HepG2 (cell line): ENCODE measurements at regions not wholly inside any gene's neighbourhood (a gene's known extent, or its start where the extent isn't known, plus 50 kb on each side); places are given as distances from the start of the nearest gene placed in this dataset.

Experiments used
- ATAC-seq: fragments of 200-7000 bp; cut with Tn5 transposase; 3 replicates; pipeline ENCODE4 v1.9.1; 2020; ENCODE audit warnings: mild to moderate bottlenecking, moderate library complexity
- BruUV-seq: library from RNA; stranded (reverse); fragments of 400-500 nt; replicated peaks from 2 replicates; lab custom pipeline; 2021; lab: Mats Ljungman, UMichigan
- CTCF ChIA-PET: fragments of 300-600 bp; formaldehyde crosslinking; extraction: SDS; loops from one replicate; lab custom pipeline; 2021; ENCODE audit warnings: low total read pairs, inconsistent platforms, low intra/inter-chr PET ratio; lab: Yijun Ruan, JAX
- POLR2A ChIA-PET: fragments of 350-600 bp; sonication (Branson Sonifier 250); formaldehyde crosslinking; loops from one replicate; lab custom pipeline; 2020; ENCODE audit warnings: antibody characterized with exemption, inconsistent platforms; lab: Yijun Ruan, JAX
- DNase-seq: peaks from one replicate; pipeline ENCODE4 v3.0.0-alpha.2; 2015; ENCODE audit warnings: low spot score
- FAIRE-seq: peaks from 3 replicates; lab custom pipeline; 2011; peaks lifted over from hg19 to GRCh38; lab: Jason Lieb, UNC
- H2AFZ ChIP-seq: one replicate; pipeline ENCODE4 v1.6.1; 2011; ENCODE audit warnings: low read length, inconsistent platforms
- H3K27ac ChIP-seq: fragments of 300-600 bp; 3 replicates; pipeline ENCODE4 v1.8.0; 2011; ENCODE audit warnings: mixed run types, mild to moderate bottlenecking, mixed read lengths, low read length, inconsistent platforms; ENCODE audit not compliant: insufficient read depth; ENCODE audit errors: extremely low read length
- H3K27me3 ChIP-seq, 2 experiments: fragments of 200-600 bp in 1 of 2; 2 replicates in 1 of 2; 3 replicates in 1 of 2; pipeline versions ENCODE4 v1.6.0 to v1.8.0; 2011; ENCODE audit warnings: low read length in 2 of 2, mild to moderate bottlenecking in 2 of 2, moderate library complexity in 2 of 2, inconsistent platforms in 1 of 2; ENCODE audit not compliant: insufficient read depth in 2 of 2, control insufficient read depth in 1 of 2
- H3K36me3 ChIP-seq, 2 experiments: fragments of 200-600 bp in 1 of 2; replicated peaks in 1 of 2; 2 replicates in 1 of 2; 3 replicates in 1 of 2; pipeline versions ENCODE4 v1.5.1 to v1.8.0; 2011; ENCODE audit warnings: low read length in 2 of 2, inconsistent platforms in 1 of 2; ENCODE audit not compliant: insufficient read depth in 2 of 2, control insufficient read depth in 1 of 2
- H3K4me1 ChIP-seq: 2 replicates; pipeline ENCODE4 v1.5.1; 2012; ENCODE audit warnings: low read length, inconsistent platforms; ENCODE audit not compliant: insufficient read depth
- H3K4me2 ChIP-seq: 2 replicates; pipeline ENCODE4 v1.6.0; 2011; ENCODE audit warnings: low read depth, low read length, inconsistent platforms
- H3K4me3 ChIP-seq, 3 experiments: fragments of 200-600 bp in 1 of 3; sonication (generic), shearing (Covaris generic) in 1 of 3; replicated peaks in 1 of 3; 2 replicates each; pipeline ENCODE4 v1.5.1; 2011 to 2016; ENCODE audit warnings: low read length in 3 of 3, inconsistent platforms in 2 of 3, low read depth in 2 of 3, mild to moderate bottlenecking in 2 of 3, control low read depth in 1 of 3, mixed read lengths in 1 of 3; ENCODE audit not compliant: insufficient read depth in 1 of 3
- H3K79me2 ChIP-seq: one replicate; pipeline ENCODE4 v1.6.1; 2011; ENCODE audit warnings: low read length, inconsistent platforms; ENCODE audit not compliant: insufficient read depth
- H3K9ac ChIP-seq: 2 replicates; pipeline ENCODE4 v1.6.0; 2011; ENCODE audit warnings: mild to moderate bottlenecking, low read depth, low read length, inconsistent platforms; ENCODE audit not compliant: insufficient read depth
- H3K9me3 ChIP-seq: 2 replicates; pipeline ENCODE4 v1.5.1; 2012; ENCODE audit warnings: mild to moderate bottlenecking, low read length
- H4K20me1 ChIP-seq: 2 replicates; pipeline ENCODE4 v1.6.0; 2011; ENCODE audit warnings: inconsistent platforms, mild to moderate bottlenecking, low read length, moderate library complexity; ENCODE audit not compliant: insufficient read depth
- BRD4 ChIP-seq: sonication (generic); formaldehyde crosslinking; IDR thresholded peaks from 2 replicates; pipeline ENCODE4 v1.4.0; 2020; ENCODE audit warnings: missing genetic modification reagents
- HNRNPL ChIP-seq: fragments of 200-400 bp; formaldehyde crosslinking; IDR thresholded peaks from 2 replicates; pipeline ENCODE4 v1.6.1; 2017; ENCODE audit warnings: mild to moderate bottlenecking, low read depth, low read length
- JUN ChIP-seq: sonication (generic); formaldehyde crosslinking; IDR thresholded peaks from 2 replicates; pipeline ENCODE4 v1.4.0; 2020; ENCODE audit warnings: mild to moderate bottlenecking, missing genetic modification reagents
- KDM2A ChIP-seq: sonication (generic); formaldehyde crosslinking; IDR thresholded peaks from 2 replicates; pipeline ENCODE4 v1.4.0; 2020; ENCODE audit warnings: low read depth, missing genetic modification reagents, borderline replicate concordance
- MAFG ChIP-seq: sonication (generic); formaldehyde crosslinking; IDR thresholded peaks from 2 replicates; pipeline ENCODE4 v1.5.1; 2020; ENCODE audit warnings: mild to moderate bottlenecking, missing genetic modification reagents
- MTA1 ChIP-seq: sonication (generic); formaldehyde crosslinking; IDR thresholded peaks from 2 replicates; pipeline ENCODE4 v1.4.0; 2020; ENCODE audit warnings: missing genetic modification reagents, mild to moderate bottlenecking, borderline replicate concordance
- NFE2L1 ChIP-seq: sonication (generic); formaldehyde crosslinking; IDR thresholded peaks from 2 replicates; pipeline ENCODE4 v1.4.0; 2020; ENCODE audit warnings: missing genetic modification reagents, mild to moderate bottlenecking, borderline replicate concordance
- NR3C1 ChIP-seq: sonication (generic); formaldehyde crosslinking; IDR thresholded peaks from 2 replicates; pipeline ENCODE4 v1.4.0; 2020; ENCODE audit warnings: missing genetic modification reagents
- RXRA ChIP-seq: sonication (generic); formaldehyde crosslinking; IDR thresholded peaks from 2 replicates; pipeline ENCODE4 v1.5.1; 2020; ENCODE audit warnings: missing genetic modification reagents
- SIN3A ChIP-seq: IDR thresholded peaks from 2 replicates; pipeline ENCODE4 v1.6.1; 2011; ENCODE audit warnings: low read depth, mild to moderate bottlenecking, control low read depth, low read length, borderline replicate concordance
- ZBTB20 ChIP-seq: sonication (generic); formaldehyde crosslinking; IDR thresholded peaks from 2 replicates; pipeline ENCODE4 v1.8.1; 2023; ENCODE audit warnings: missing genetic modification reagents, low read depth, mild to moderate bottlenecking, borderline replicate concordance
- ZNF788 ChIP-seq: sonication (generic); formaldehyde crosslinking; IDR thresholded peaks from 2 replicates; pipeline ENCODE4 v1.5.0; 2020; ENCODE audit warnings: mild to moderate bottlenecking, missing genetic modification reagents, borderline replicate concordance
- WGBS: methylation state at CpG from one replicate; pipeline ENCODE4 v1.1.6; 2017; ENCODE audit warnings: low lambda C conversion rate; 5-methylcytosine and 5-hydroxymethylcytosine counted together
- in situ Hi-C: cut with HindIII; loops from 2 replicates; pipeline ENCODE4 v1.10.0; 2017; ENCODE audit warnings: low pct_unique_long_range_greater_than_20kb; ENCODE audit not compliant: extremely low pct_ligation_motif_present
- intact Hi-C: fragments of 100-400 bp; cut with micrococcal nuclease; formaldehyde crosslinking; loops from one replicate; pipeline ENCODE4 v1.10.0; 2022; ENCODE audit not compliant: unreplicated experiment
- TF ChIP-seq, protein P1 (sequence below): sonication (generic); formaldehyde crosslinking; IDR thresholded peaks from 2 replicates; pipeline ENCODE4 v1.4.0; 2020; ENCODE audit warnings: missing genetic modification reagents, borderline replicate concordance
- TF ChIP-seq, protein P2 (sequence below): sonication (generic); formaldehyde crosslinking; IDR thresholded peaks from 2 replicates; pipeline ENCODE4 v1.8.1; 2023; ENCODE audit warnings: mild to moderate bottlenecking, moderate library complexity, missing genetic modification reagents
- TF ChIP-seq, protein P3 (sequence below): sonication (generic); formaldehyde crosslinking; IDR thresholded peaks from 2 replicates; pipeline ENCODE4 v1.4.0; 2020; ENCODE audit warnings: missing genetic modification reagents

DNA sequence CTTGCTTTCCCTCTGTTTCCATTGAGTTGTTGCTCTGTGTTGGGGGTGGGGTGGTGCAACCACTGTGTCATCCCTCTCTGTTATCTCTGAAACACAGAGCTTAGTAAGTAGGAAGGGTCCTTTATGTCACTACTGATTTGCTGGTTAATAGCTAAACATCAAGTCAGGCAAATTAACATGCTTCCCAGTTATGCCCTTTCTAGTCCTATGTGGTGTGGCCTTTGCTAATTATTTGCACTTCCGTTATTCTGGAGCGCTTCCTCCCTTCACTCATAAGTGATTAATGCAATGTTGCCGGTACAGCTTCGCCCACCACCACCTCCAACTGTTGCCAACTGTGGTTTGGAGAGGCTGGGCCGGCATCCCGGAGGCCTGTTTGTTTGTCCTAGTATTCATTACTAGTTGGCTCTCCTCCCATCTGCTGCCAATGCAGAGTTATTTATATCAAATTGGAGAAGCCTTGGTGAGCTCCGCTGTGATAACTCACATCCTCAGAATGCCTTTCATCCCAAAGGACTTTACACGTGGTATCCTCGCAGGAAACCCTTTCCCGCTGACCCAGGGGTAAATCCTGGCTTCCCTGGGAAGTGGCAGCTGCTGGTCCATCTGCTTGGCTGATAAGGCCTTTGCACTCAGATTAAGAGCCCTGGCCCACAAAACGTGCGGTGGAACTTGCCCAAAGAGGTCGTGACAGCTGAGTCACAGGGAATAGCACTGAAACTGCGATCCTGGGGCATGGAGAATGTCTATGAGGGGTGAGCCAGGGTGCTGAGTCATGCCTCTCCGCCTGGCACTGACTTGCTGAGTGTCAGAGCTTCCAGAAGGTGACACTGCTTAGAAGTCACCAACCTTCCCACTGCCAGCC is 72.0 kb upstream of the ZCCHC2 start:
- 85% methylated on average over 10 of the region's 15 CpGs for WGBS
- Histone ChIP-seq H3K4me3 (no peak overlapping the region; a peak in 1 of 6 replicates), H3K9me3 (no peaks in the 10 kb centered on the region), H3K27me3 (no peaks in the 10 kb centered on the region), H3K27ac (peak overlapping the region; percentile 86), H2AFZ (no peak overlapping the region), H4K20me1 (no peaks in the 10 kb centered on the region), H3K9ac (peak overlapping the region; percentile 38), H3K4me1 (peaks cover 81% of the 10 kb centered on the region), H3K36me3 (no peaks in the 10 kb centered on the region), H3K79me2 (peaks cover 3% of the 10 kb centered on the region), H3K4me2 (peak overlapping the region; percentile 6; the same call in 1 of the 2 replicates)
- POLR2A ChIA-PET: interaction anchor here (1.0 to 1.4 kb wide), 4 partner anchors 8 to 72 kb away, joined by 4 to 7 read pairs (median 6); partner anchors contain the start of gene ZCCHC2
- ATAC-seq (peak; percentile 11; the same call in 2 of the 3 replicates), DNase-seq (peak; percentile 63), FAIRE-seq (no peak)
- CTCF ChIA-PET: no interaction called here
- in situ Hi-C loops: loop anchor here (10.0 kb wide), 1 partner anchor 74 kb away; the partner anchor contains the start of gene ZCCHC2
- intact Hi-C loops: loop anchor here (2.0 kb wide), 1 partner anchor 14 kb away; no protein-coding TSS in a partner anchor
- BruUV-seq: no TSS peak
- TF ChIP-seq NFE2L1 (CRISPR knock-in tag): no peak
- TF ChIP-seq, protein P1, sequence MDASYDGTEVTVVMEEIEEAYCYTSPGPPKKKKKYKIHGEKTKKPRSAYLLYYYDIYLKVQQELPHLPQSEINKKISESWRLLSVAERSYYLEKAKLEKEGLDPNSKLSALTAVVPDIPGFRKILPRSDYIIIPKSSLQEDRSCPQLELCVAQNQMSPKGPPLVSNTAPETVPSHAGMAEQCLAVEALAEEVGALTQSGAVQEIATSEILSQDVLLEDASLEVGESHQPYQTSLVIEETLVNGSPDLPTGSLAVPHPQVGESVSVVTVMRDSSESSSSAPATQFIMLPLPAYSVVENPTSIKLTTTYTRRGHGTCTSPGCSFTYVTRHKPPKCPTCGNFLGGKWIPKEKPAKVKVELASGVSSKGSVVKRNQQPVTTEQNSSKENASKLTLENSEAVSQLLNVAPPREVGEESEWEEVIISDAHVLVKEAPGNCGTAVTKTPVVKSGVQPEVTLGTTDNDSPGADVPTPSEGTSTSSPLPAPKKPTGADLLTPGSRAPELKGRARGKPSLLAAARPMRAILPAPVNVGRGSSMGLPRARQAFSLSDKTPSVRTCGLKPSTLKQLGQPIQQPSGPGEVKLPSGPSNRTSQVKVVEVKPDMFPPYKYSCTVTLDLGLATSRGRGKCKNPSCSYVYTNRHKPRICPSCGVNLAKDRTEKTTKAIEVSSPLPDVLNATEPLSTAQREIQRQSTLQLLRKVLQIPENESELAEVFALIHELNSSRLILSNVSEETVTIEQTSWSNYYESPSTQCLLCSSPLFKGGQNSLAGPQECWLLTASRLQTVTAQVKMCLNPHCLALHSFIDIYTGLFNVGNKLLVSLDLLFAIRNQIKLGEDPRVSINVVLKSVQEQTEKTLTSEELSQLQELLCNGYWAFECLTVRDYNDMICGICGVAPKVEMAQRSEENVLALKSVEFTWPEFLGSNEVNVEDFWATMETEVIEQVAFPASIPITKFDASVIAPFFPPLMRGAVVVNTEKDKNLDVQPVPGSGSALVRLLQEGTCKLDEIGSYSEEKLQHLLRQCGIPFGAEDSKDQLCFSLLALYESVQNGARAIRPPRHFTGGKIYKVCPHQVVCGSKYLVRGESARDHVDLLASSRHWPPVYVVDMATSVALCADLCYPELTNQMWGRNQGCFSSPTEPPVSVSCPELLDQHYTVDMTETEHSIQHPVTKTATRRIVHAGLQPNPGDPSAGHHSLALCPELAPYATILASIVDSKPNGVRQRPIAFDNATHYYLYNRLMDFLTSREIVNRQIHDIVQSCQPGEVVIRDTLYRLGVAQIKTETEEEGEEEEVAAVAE (CRISPR knock-in tag): 0 out of 2 replicates have a peak, but pooled peaks have one; percentile 17
- TF ChIP-seq, protein P2, sequence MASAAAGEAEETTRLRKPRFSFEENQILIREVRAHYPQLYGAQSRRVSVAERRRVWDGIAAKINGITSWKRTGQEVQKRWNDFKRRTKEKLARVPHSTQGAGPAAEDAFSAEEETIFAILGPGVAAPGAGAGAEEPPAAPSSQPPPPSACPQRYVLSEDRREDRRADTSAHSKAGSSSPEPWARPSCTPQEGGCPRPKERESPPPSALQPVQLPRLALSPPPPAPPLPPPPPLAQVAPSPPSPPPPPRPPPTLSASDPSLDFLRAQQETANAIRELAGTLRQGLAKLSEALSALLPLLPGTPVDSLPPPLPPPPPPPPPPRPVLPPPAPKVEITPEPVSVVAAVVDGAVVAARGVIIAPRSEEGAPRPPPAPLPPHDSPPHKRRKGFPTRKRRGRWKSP (CRISPR knock-in tag): peak; percentile 40; the same call in 1 of the 2 replicates
- peak; percentile 71 for TF ChIP-seq BRD4 (CRISPR knock-in tag)
- TF ChIP-seq KDM2A (CRISPR knock-in tag): peak; percentile 24; the same call in 1 of the 2 replicates
- TF ChIP-seq MTA1 (CRISPR knock-in tag): 0 out of 2 replicates have a peak, but pooled peaks have one; percentile 26
- TF ChIP-seq SIN3A: peak; percentile 34; the same call in 1 of the 2 replicates
- 0 out of 2 replicates have a peak, but pooled peaks have one; percentile 17 for TF ChIP-seq ZNF788 (CRISPR knock-in tag)
- TF ChIP-seq, protein P3, sequence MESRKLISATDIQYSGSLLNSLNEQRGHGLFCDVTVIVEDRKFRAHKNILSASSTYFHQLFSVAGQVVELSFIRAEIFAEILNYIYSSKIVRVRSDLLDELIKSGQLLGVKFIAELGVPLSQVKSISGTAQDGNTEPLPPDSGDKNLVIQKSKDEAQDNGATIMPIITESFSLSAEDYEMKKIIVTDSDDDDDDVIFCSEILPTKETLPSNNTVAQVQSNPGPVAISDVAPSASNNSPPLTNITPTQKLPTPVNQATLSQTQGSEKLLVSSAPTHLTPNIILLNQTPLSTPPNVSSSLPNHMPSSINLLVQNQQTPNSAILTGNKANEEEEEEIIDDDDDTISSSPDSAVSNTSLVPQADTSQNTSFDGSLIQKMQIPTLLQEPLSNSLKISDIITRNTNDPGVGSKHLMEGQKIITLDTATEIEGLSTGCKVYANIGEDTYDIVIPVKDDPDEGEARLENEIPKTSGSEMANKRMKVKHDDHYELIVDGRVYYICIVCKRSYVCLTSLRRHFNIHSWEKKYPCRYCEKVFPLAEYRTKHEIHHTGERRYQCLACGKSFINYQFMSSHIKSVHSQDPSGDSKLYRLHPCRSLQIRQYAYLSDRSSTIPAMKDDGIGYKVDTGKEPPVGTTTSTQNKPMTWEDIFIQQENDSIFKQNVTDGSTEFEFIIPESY (CRISPR knock-in tag): peak; percentile 57
- peak; percentile 80 for TF ChIP-seq HNRNPL
- 0 out of 2 replicates have a peak, but pooled peaks have one; percentile 31 for TF ChIP-seq ZBTB20 (CRISPR knock-in tag)
- peak; percentile 46; the same call in 1 of the 2 replicates for TF ChIP-seq RXRA (CRISPR knock-in tag)
- TF ChIP-seq NR3C1 (CRISPR knock-in tag): no peak
- peak; percentile 87 for TF ChIP-seq MAFG (CRISPR knock-in tag)
- peak; percentile 44; the same call in 1 of the 2 replicates for TF ChIP-seq JUN (CRISPR knock-in tag)
